HEK293T (cell line): ENCODE measurements at regions not wholly inside any gene's neighbourhood (a gene's known extent, or its start where the extent isn't known, plus 50 kb on each side); places are given as distances from the start of the nearest gene placed in this dataset.

Source experiments
- BHLHE40 ChIP-seq: fragments of 450-650 bp; IDR thresholded peaks from 2 replicates; pipeline ENCODE4 v1.6.1; 2016; ENCODE audit warnings: mild to moderate bottlenecking, moderate library complexity, borderline replicate concordance
- FOXK2 ChIP-seq: fragments of 450-650 bp; IDR thresholded peaks from 2 replicates; pipeline ENCODE4 v1.6.1; 2016; ENCODE audit warnings: mild to moderate bottlenecking
- FOXM1 ChIP-seq: fragments of 450-650 bp; IDR thresholded peaks from 2 replicates; pipeline ENCODE4 v1.6.1; 2017; ENCODE audit warnings: mild to moderate bottlenecking, borderline replicate concordance
- L3MBTL2 ChIP-seq: fragments of 450-650 bp; conservative IDR thresholded peaks from 2 replicates; pipeline ENCODE4 v1.6.1; 2016; ENCODE audit warnings: mild to moderate bottlenecking
- LEF1 ChIP-seq: fragments of 450-650 bp; IDR thresholded peaks from 2 replicates; pipeline ENCODE4 v1.6.1; 2017; ENCODE audit warnings: mild to moderate bottlenecking, borderline replicate concordance

- no peak for TF ChIP-seq FOXK2
- no peak for TF ChIP-seq BHLHE40
- TF ChIP-seq FOXM1, result no peak
- TF ChIP-seq LEF1, result no peak
- TF ChIP-seq L3MBTL2, result no peak
Observed at GRCh38 chr14:25349269-25349668, 299.3 kb upstream of the STXBP6 start.
